ENCODE measurements at regions not wholly inside any gene's neighbourhood (a gene's known extent, or its start where the extent isn't known, plus 50 kb on each side); places are given as distances from the start of the nearest gene placed in this dataset.

GRCh38 chr14:104352493-104353220, 214.3 kb downstream of the KIF26A start:
- CTCF ChIA-PET: no interaction called here
- no peak for DNase-seq (ENCODE audit: low read depth, low spot score)
- Histone ChIP-seq H4K20me1 (ENCODE audit: insufficient read depth) (no peaks in the 10 kb centered on the region), H3K27me3 (ENCODE audit: insufficient read depth, low read length) (no peaks in the 10 kb centered on the region), H3K79me2 (ENCODE audit: insufficient read depth, low read length) (no peaks in the 10 kb centered on the region), H3K9ac (ENCODE audit: low read length) (no peak overlapping the region), H2AFZ (ENCODE audit: low read depth, low read length, poor library complexity, severe bottlenecking) (no peak overlapping the region), H3K36me3 (ENCODE audit: control insufficient read depth in 1 of 2, insufficient read depth in 2 of 2, low read length in 2 of 2) (no peaks in the 10 kb centered on the region), H3K4me3 (replicated peaks in 1 of 2; ENCODE audit: low read depth in 1 of 2, low read length in 2 of 2) (no peak overlapping the region), H3K9me2 (ENCODE audit: insufficient read depth) (no peaks in the 10 kb centered on the region), H3K27ac (ENCODE audit: low read depth, low read length) (no peak overlapping the region), H3K9me3 (ENCODE audit: control insufficient read depth in 1 of 2, insufficient read depth in 1 of 2, low read depth in 1 of 2, low read length in 2 of 2) (no peaks in the 10 kb centered on the region), H3K4me1 (ENCODE audit: control insufficient read depth in 1 of 2, insufficient read depth in 2 of 2, low read length in 2 of 2) (no peaks in the 10 kb centered on the region), H3K4me2 (ENCODE audit: low read length) (no peak overlapping the region)
- no peak for ATAC-seq
- intact Hi-C loops (cut with micrococcal nuclease): no loop called here
- TF ChIP-seq SIN3A (IDR thresholded peaks at IDR 0.05; ENCODE audit: low read depth) (no peak), CTCF (IDR thresholded peaks at IDR 0.05 in 2 of 3, conservative IDR thresholded peaks at IDR 0.05 in 1 of 3; ENCODE audit: borderline replicate concordance in 1 of 3, insufficient read depth in 1 of 3, low read depth in 2 of 3, low read length in 2 of 3) (no peak), POLR2AphosphoS5 (IDR thresholded peaks at IDR 0.05; ENCODE audit: low read depth, low read length) (no peak), EGR1 (IDR thresholded peaks at IDR 0.05; ENCODE audit: low read depth) (no peak), CBX3 (IDR thresholded peaks at IDR 0.05; ENCODE audit: low read depth) (no peak), SP1 (IDR thresholded peaks at IDR 0.05; ENCODE audit: low read depth) (no peak), ELF1 (IDR thresholded peaks at IDR 0.05; ENCODE audit: borderline replicate concordance, low read depth) (no peak), YY1 (IDR thresholded peaks at IDR 0.05; ENCODE audit: extremely low read depth, insufficient replicate concordance, low read depth, low read length) (no peak), ZBTB33 (IDR thresholded peaks at IDR 0.05; ENCODE audit: extremely low read depth, insufficient replicate concordance, low read length) (no peak), TCF7L2 (IDR thresholded peaks at IDR 0.05; ENCODE audit: borderline replicate concordance, extremely low read depth, insufficient read depth, insufficient read length) (no peak), EZH2phosphoT487 (IDR thresholded peaks at IDR 0.05; ENCODE audit: borderline replicate concordance) (no peak), RAD21 (IDR thresholded peaks at IDR 0.05; ENCODE audit: low read depth) (no peak), CEBPB (IDR thresholded peaks at IDR 0.05; ENCODE audit: low read depth) (no peak), EZH2 (IDR thresholded peaks at IDR 0.05) (no peak)
- BruUV-seq (replicated peaks): no TSS peak
- POLR2A ChIA-PET: no interaction called here
- RAD21 ChIA-PET (ENCODE audit: low non-redundant PET in 1 of 2, low total read pairs in 2 of 2, uncharacterized antibody in 2 of 2, unreplicated experiment in 2 of 2): no interaction called here
